ENCODE measurements at regions not wholly inside any gene's neighbourhood (a gene's known extent, or its start where the extent isn't known, plus 50 kb on each side); places are given as distances from the start of the nearest gene placed in this dataset.

DNA sequence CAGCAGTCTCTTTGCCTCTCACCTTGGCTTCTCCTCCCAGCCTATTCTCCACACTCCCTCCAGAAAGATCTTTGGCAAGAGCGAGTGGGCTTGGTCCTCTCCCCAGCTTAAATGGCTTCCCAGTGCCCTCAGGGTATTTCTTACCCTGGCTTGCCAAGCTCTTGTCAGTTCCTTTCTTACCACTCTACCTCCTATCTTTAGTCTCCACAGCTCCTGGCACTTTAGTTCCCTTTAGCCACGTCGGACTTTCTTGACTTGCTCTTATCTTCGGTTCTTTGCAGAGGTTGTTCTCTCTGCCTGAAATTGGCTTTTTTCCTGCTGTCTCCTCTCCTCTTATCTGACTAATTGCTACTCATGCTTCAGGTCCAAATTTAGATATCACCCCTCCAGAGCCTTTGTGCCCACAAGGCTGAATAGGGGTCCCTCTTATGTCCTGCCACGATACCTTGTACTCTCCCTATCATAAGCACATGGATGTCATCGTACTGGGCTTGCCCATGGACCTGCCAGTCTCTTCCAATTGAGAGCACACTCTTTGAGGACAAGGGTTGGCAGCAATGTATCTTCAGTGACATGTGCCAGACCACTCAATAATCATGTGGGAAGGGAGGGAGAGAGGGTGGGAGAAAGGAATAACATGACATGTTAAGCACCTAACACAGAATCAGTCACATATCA lies 131.7 kb upstream of the CTAGE1 start:
- H3F3A ChIP-seq (ENCODE audit: insufficient read depth): no peaks in the 10 kb centered on the region
- H3K9me2 ChIP-seq (replicated peaks; ENCODE audit: insufficient read depth, low read length): no peaks in the 10 kb centered on the region
- H4K20me1 ChIP-seq (ENCODE audit: low read depth, low read length): no peaks in the 10 kb centered on the region
- H3K9me3 ChIP-seq (ENCODE audit: insufficient read depth, low read length): no peaks in the 10 kb centered on the region
- H3K36me3 ChIP-seq (ENCODE audit: low read length): no peaks in the 10 kb centered on the region
- H3K27ac ChIP-seq (ENCODE audit: low read depth, low read length): no peak overlapping the region
- H3K9ac ChIP-seq (ENCODE audit: low read length): no peak overlapping the region
- H3K79me2 ChIP-seq (ENCODE audit: insufficient read depth, low read length): no peaks in the 10 kb centered on the region
- no peak overlapping the region for H3K4me2 ChIP-seq (ENCODE audit: low read depth, low read length, poor library complexity, severe bottlenecking)
- H3K27me3 ChIP-seq (ENCODE audit: low read length): no peaks in the 10 kb centered on the region
- no peak overlapping the region for H3K4me3 ChIP-seq (ENCODE audit: insufficient read depth, low read length, poor library complexity, severe bottlenecking)
- no peak overlapping the region for H2AFZ ChIP-seq (ENCODE audit: low read depth, low read length, severe bottlenecking)
- TF ChIP-seq EZH2phosphoT487 (conservative IDR thresholded peaks at IDR 0.05; ENCODE audit: low read length): no peak
- TF ChIP-seq, protein P1, sequence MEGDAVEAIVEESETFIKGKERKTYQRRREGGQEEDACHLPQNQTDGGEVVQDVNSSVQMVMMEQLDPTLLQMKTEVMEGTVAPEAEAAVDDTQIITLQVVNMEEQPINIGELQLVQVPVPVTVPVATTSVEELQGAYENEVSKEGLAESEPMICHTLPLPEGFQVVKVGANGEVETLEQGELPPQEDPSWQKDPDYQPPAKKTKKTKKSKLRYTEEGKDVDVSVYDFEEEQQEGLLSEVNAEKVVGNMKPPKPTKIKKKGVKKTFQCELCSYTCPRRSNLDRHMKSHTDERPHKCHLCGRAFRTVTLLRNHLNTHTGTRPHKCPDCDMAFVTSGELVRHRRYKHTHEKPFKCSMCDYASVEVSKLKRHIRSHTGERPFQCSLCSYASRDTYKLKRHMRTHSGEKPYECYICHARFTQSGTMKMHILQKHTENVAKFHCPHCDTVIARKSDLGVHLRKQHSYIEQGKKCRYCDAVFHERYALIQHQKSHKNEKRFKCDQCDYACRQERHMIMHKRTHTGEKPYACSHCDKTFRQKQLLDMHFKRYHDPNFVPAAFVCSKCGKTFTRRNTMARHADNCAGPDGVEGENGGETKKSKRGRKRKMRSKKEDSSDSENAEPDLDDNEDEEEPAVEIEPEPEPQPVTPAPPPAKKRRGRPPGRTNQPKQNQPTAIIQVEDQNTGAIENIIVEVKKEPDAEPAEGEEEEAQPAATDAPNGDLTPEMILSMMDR (IDR thresholded peaks at IDR 0.05; ENCODE audit: insufficient read depth, low read length, poor library complexity, severe bottlenecking): no peak

DNA sequence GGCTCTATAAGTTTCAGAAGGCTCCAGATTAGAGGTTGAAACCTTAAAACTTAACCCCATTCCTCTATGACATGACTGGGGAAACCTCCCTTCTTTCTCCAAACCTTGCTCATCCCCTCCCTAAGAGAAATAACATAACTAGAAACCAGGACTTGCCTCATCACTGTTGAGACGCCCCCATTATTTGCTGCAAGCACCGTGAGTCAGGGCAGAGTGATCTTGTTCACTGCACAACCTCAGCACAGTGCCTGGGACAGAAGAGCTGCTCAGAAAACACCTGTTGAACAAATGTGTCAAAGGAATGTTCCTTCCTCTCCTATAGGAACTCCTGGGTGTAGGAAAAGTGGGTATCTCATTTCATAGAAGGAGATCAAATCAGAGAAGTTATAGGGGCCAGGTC lies 132.7 kb upstream of the CTAGE1 start:
- no peak overlapping the region for H3K4me3 ChIP-seq (ENCODE audit: insufficient read depth, low read length, poor library complexity, severe bottlenecking)
- H2AFZ ChIP-seq (ENCODE audit: low read depth, low read length, severe bottlenecking): no peak overlapping the region
- H3F3A ChIP-seq (ENCODE audit: insufficient read depth): no peaks in the 10 kb centered on the region
- H3K9me3 ChIP-seq (ENCODE audit: insufficient read depth, low read length): no peaks in the 10 kb centered on the region
- H3K4me2 ChIP-seq (ENCODE audit: low read depth, low read length, poor library complexity, severe bottlenecking): no peak overlapping the region
- TF ChIP-seq, protein P1 (IDR thresholded peaks at IDR 0.05; ENCODE audit: insufficient read depth, low read length, poor library complexity, severe bottlenecking): no peak
- TF ChIP-seq EZH2phosphoT487 (conservative IDR thresholded peaks at IDR 0.05; ENCODE audit: low read length): no peak
- no peak overlapping the region for H3K9ac ChIP-seq (ENCODE audit: low read length)
- no peaks in the 10 kb centered on the region for H3K27me3 ChIP-seq (ENCODE audit: low read length)
- no peaks in the 10 kb centered on the region for H3K79me2 ChIP-seq (ENCODE audit: insufficient read depth, low read length)
- H3K36me3 ChIP-seq (ENCODE audit: low read length): no peaks in the 10 kb centered on the region
- H3K9me2 ChIP-seq (replicated peaks; ENCODE audit: insufficient read depth, low read length): no peaks in the 10 kb centered on the region
- no peak overlapping the region for H3K27ac ChIP-seq (ENCODE audit: low read depth, low read length)
- H4K20me1 ChIP-seq (ENCODE audit: low read depth, low read length): no peaks in the 10 kb centered on the region

DNA sequence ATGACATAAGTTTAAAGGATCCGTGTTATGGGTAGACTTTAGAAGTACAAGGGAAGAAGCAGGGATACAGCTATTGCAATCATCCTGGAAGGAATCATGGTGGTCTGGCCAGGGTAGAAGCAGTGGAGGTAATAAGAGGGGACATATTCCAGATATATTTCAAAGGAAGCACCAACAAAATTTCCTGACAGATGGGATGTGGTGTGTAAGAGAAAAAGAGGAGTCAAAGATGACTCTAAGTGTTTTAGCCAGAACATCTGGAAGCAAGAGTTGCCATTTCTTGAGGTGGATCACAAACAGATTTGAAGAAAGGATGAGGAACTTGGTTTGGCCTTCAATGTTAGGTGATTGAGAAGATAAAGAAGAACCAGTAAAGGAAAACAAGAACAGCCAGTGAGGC lies 133.1 kb upstream of the CTAGE1 start:
- Histone ChIP-seq H3K4me2 (ENCODE audit: low read depth, low read length, poor library complexity, severe bottlenecking) (no peak overlapping the region), H3K9me2 (replicated peaks; ENCODE audit: insufficient read depth, low read length) (no peaks in the 10 kb centered on the region), H3K27me3 (ENCODE audit: low read length) (no peaks in the 10 kb centered on the region), H3K79me2 (ENCODE audit: insufficient read depth, low read length) (no peaks in the 10 kb centered on the region), H3K36me3 (ENCODE audit: low read length) (no peaks in the 10 kb centered on the region), H4K20me1 (ENCODE audit: low read depth, low read length) (no peaks in the 10 kb centered on the region), H3K27ac (ENCODE audit: low read depth, low read length) (no peak overlapping the region), H3F3A (ENCODE audit: insufficient read depth) (no peaks in the 10 kb centered on the region), H2AFZ (ENCODE audit: low read depth, low read length, severe bottlenecking) (no peak overlapping the region), H3K9me3 (ENCODE audit: insufficient read depth, low read length) (no peaks in the 10 kb centered on the region), H3K9ac (ENCODE audit: low read length) (no peak overlapping the region), H3K4me3 (ENCODE audit: insufficient read depth, low read length, poor library complexity, severe bottlenecking) (no peak overlapping the region)
- no peak for TF ChIP-seq EZH2phosphoT487 (conservative IDR thresholded peaks at IDR 0.05; ENCODE audit: low read length)
- TF ChIP-seq, protein P1 (IDR thresholded peaks at IDR 0.05; ENCODE audit: insufficient read depth, low read length, poor library complexity, severe bottlenecking): no peak
